ENCODE measurements at regions not wholly inside any gene's neighbourhood (a gene's known extent, or its start where the extent isn't known, plus 50 kb on each side); places are given as distances from the start of the nearest gene placed in this dataset.

DNA sequence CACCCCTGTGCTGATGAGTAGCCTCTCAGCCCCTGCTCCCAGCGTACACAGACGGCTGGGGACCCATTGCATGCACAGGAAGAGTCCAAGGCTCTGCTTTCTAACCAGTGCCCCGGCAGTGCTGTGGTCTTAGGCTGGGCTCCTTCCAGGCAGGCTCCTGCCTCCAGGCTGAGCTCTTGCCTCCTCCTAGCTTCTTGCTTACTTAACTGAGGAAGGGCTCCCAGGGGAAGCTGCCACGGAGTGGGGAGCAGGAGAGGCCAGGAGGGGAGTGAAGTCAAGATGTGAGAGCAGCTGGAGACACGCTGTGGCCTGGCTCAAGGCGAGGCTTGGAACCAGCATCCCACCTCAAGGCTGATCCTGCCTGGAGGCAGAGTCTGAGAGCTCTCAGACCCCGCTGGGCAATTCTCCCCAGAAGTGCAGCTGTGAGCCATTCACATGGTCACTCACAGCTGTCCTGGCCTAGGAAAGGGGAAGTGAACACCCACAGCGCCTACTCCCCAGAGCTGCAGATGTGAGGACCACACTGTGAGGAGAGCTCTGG, 141.0 kb downstream of the TBXT start:
- DNase-seq (ENCODE audit: low read depth), result no peak
- Histone ChIP-seq H3K9ac (ENCODE audit: low read length) (no peak overlapping the region), H3K27me3 (replicated peaks; ENCODE audit: control insufficient read depth, insufficient read depth, low read length) (no peaks in the 10 kb centered on the region), H3K4me3 (ENCODE audit: low read length) (no peak overlapping the region), H3K4me1 (ENCODE audit: control insufficient read depth, insufficient read depth, low read length) (peaks cover 26% of the 10 kb centered on the region), H3K36me3 (ENCODE audit: control insufficient read depth, insufficient read depth, low read length, severe bottlenecking) (no peaks in the 10 kb centered on the region), H3K9me3 (ENCODE audit: control insufficient read depth, low read length) (no peaks in the 10 kb centered on the region)

DNA sequence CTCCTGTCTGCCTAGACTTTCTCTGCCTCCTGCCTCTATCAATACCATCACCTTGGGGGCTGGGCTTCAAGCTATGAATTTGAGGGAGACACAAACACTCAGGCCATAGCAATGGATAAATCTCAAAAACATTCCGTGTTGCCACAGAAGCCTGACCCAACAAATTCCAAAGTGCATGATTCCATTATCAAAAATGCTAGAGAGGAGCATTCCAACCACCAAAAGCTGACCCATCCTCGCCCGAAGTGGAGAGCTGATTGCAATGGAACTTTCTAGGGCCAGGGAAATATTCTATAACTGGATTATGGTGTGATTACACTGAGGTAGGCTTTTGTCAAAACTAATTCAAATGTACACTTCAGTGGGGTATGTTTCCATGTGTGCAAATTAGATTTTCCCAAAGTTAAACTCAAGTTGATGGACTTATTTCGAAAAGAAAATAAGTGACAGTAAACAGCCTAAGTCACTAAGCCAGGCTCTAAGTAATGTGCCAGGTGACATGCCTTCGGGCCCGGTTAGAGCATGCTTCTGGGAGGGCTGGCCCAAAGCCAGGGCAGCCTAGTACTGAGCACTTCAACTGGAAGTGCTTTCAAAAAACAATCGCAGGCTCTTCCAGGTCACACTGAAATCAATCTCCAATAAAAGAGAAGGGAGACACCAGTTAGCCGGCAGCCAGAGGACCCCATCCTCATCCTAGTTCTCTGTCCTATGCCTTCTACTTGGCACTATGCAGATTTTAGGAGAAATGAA, 142.3 kb downstream of the TBXT start:
- no peak overlapping the region for H3K4me3 ChIP-seq (ENCODE audit: low read length)
- peak; percentile 3 for DNase-seq (ENCODE audit: low read depth)

DNA sequence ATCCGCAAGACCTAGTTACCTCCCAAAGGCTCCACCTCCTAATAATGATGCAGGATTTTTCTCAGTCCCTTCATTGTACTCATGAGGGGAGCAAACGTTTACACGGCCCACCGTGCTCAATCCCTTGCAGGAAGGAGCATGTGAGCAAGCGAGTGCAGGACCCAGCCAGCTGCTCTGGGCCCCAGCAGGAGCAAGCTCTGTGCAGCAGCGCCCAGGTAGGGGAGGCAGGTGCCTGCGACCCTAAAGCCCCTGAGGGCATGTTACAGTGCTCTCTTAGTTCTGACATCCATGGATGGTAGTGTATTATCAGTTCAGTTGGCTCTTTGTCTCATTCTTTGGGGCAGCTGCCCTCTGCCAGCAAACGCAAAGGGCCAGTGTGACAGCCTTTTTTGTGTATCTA, 143.4 kb downstream of the TBXT start:
- H3K4me1 ChIP-seq (ENCODE audit: control insufficient read depth, insufficient read depth, low read length), result peaks cover 22% of the 10 kb centered on the region
- H3K36me3 ChIP-seq (ENCODE audit: control insufficient read depth, insufficient read depth, low read length, severe bottlenecking), result no peaks in the 10 kb centered on the region
- H3K9ac ChIP-seq (ENCODE audit: low read length), result no peak overlapping the region
- no peaks in the 10 kb centered on the region for H3K27me3 ChIP-seq (replicated peaks; ENCODE audit: control insufficient read depth, insufficient read depth, low read length)
- DNase-seq (ENCODE audit: low read depth), result no peak
- H3K4me3 ChIP-seq (ENCODE audit: low read length), result no peak overlapping the region
- no peaks in the 10 kb centered on the region for H3K9me3 ChIP-seq (ENCODE audit: control insufficient read depth, low read length)

More for the DNA sequence above, 142.3 kb downstream of the TBXT start:
- Histone ChIP-seq H3K27me3 (replicated peaks; ENCODE audit: control insufficient read depth, insufficient read depth, low read length) (no peaks in the 10 kb centered on the region), H3K36me3 (ENCODE audit: control insufficient read depth, insufficient read depth, low read length, severe bottlenecking) (no peaks in the 10 kb centered on the region), H3K9me3 (ENCODE audit: control insufficient read depth, low read length) (no peaks in the 10 kb centered on the region), H3K9ac (ENCODE audit: low read length) (peak overlapping the region; percentile 5), H3K4me1 (ENCODE audit: control insufficient read depth, insufficient read depth, low read length) (peaks cover 26% of the 10 kb centered on the region)

DNA sequence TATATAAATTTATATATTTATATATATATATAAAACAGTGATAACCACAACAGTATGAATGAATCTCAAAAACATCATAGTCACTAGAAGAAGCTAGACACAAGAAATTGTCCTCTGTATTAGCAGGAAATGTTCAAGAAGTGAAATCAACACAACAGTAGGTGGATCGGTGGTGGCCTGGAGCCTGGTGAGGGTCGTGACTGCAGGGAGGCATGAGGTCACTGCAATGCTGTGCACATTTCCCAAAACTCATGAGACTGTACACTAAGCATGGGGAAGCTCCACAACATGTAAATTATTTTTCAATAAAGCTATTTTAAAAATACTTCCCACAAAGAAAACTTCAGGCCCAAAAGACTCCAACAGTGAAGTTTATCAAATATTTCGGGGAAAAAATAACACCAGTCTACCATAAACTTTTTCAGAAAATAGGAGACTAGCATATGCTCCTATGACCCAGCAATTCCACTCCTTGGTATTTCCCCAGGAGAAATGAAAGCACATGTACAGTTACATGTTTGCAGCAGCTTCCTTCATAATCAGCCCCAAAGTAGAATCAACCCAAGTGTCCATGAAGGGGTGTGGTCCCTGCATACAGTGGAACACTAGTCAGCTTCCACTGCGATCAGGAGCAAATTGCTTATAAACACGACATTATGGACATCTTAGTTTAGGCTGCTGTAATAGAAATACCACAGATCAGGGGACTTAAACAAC, 144.2 kb downstream of the TBXT start:
- Histone ChIP-seq H3K27me3 (replicated peaks; ENCODE audit: control insufficient read depth, insufficient read depth, low read length) (no peaks in the 10 kb centered on the region), H3K4me3 (ENCODE audit: low read length) (no peak overlapping the region), H3K36me3 (ENCODE audit: control insufficient read depth, insufficient read depth, low read length, severe bottlenecking) (no peaks in the 10 kb centered on the region), H3K4me1 (ENCODE audit: control insufficient read depth, insufficient read depth, low read length) (peaks cover 20% of the 10 kb centered on the region), H3K9me3 (ENCODE audit: control insufficient read depth, low read length) (no peaks in the 10 kb centered on the region), H3K9ac (ENCODE audit: low read length) (no peak overlapping the region)
- no peak for DNase-seq (ENCODE audit: low read depth)

DNA sequence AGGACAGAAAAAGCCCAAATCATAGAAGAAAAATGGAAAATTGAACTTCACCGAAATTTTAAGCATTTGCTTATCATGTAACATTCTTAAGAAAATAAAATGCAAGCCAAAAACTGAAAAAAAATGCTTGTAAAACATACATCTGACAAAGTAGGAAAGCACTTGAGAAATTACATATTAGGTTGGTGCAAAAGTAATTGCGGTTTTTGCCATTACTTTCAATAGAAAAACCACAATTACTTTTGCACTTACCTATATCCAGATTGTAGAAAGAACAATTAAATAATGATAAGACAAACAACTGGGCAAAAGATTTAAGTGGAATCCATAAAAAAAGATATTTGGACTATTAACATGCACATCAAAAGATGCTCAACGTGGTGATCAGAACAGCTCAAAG, 146.2 kb downstream of the TBXT start:
- Histone ChIP-seq H3K9ac (ENCODE audit: low read length) (no peak overlapping the region), H3K36me3 (ENCODE audit: control insufficient read depth, insufficient read depth, low read length, severe bottlenecking) (no peaks in the 10 kb centered on the region), H3K4me1 (ENCODE audit: control insufficient read depth, insufficient read depth, low read length) (peaks cover 16% of the 10 kb centered on the region), H3K27me3 (replicated peaks; ENCODE audit: control insufficient read depth, insufficient read depth, low read length) (no peaks in the 10 kb centered on the region), H3K4me3 (ENCODE audit: low read length) (no peak overlapping the region), H3K9me3 (ENCODE audit: control insufficient read depth, low read length) (peaks cover 18% of the 10 kb centered on the region)
- no peak for DNase-seq (ENCODE audit: low read depth)

DNA sequence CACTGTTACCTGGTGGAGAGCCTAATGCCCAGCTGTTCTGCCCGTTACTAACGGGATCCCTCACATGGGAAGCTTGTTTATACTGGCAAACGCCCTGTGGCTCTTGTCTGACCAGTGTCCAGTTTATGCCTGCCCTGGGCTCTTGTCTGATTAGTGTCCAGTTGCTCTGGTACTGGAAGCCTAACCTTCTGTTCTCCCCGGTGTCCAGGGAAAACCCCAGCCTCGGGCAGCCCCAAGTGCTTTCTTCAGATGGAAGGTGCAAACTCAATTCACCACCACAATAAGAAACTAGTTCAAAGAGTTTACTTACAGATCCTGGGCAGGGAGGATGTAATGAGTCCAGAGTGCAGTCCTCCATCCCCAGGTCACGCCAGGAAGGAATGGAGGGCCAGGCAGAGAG, 148.4 kb downstream of the TBXT start:
- H3K36me3 ChIP-seq (ENCODE audit: control insufficient read depth, insufficient read depth, low read length, severe bottlenecking), result no peaks in the 10 kb centered on the region
- peaks cover 26% of the 10 kb centered on the region for H3K9me3 ChIP-seq (ENCODE audit: control insufficient read depth, low read length)
- H3K4me1 ChIP-seq (ENCODE audit: control insufficient read depth, insufficient read depth, low read length), result no peaks in the 10 kb centered on the region
- H3K27me3 ChIP-seq (replicated peaks; ENCODE audit: control insufficient read depth, insufficient read depth, low read length), result no peaks in the 10 kb centered on the region
- H3K4me3 ChIP-seq (ENCODE audit: low read length), result no peak overlapping the region
- H3K9ac ChIP-seq (ENCODE audit: low read length), result no peak overlapping the region
- DNase-seq (ENCODE audit: low read depth), result no peak

DNA sequence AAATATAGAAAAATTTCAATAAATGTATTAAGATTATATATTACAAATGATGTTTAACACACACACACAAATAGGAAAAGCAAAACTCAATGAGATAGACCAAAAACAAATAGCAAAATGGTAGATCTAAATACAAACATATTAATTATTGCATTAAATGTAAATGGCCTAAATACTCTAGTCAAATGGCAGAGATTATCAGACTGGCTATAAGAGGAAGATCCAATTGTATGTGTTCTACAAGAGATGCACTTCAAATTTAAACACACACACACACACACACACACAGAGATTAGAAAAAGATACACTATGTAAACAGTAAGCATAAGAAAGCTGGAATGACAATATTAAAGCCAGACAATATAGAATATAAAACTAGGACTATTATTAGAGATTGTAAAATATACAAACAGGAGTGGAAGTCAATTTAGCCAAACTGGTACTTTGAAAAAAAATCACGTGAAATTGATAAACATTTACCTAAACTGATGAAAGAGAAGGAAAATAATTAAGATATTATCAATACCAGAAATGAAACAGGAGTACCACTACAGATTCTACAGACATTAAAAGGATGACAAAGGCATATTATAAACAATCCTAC, 150.5 kb downstream of the TBXT start:
- Histone ChIP-seq H3K9ac (ENCODE audit: low read length) (no peak overlapping the region), H3K4me3 (ENCODE audit: low read length) (no peak overlapping the region), H3K27me3 (replicated peaks; ENCODE audit: control insufficient read depth, insufficient read depth, low read length) (no peaks in the 10 kb centered on the region), H3K36me3 (ENCODE audit: control insufficient read depth, insufficient read depth, low read length, severe bottlenecking) (no peaks in the 10 kb centered on the region), H3K4me1 (ENCODE audit: control insufficient read depth, insufficient read depth, low read length) (no peaks in the 10 kb centered on the region), H3K9me3 (ENCODE audit: control insufficient read depth, low read length) (peaks cover 26% of the 10 kb centered on the region)
- DNase-seq (ENCODE audit: low read depth), result no peak

DNA sequence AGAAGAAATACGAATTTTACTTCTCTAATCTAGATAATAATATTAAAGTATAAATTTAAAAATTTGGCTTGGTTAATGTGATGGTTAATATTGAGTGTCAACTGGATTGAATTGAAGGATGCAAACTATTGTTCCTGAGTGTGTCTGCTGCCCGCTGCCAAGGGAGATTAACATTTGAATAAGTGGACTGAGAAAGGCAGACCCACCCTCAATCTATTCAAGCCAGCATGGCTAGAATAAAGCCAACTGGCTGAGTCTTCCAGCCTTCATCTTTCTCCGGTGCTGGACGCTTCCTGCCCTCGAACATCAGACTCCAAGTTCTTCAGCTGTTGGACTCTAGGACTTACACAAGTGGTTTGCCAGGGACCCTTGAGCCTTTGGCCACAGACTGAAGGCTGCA, 152.7 kb downstream of the TBXT start:
- Histone ChIP-seq H3K9ac (ENCODE audit: low read length) (no peak overlapping the region), H3K4me3 (ENCODE audit: low read length) (no peak overlapping the region), H3K9me3 (ENCODE audit: control insufficient read depth, low read length) (peaks cover 26% of the 10 kb centered on the region), H3K36me3 (ENCODE audit: control insufficient read depth, insufficient read depth, low read length, severe bottlenecking) (no peaks in the 10 kb centered on the region), H3K27me3 (replicated peaks; ENCODE audit: control insufficient read depth, insufficient read depth, low read length) (no peaks in the 10 kb centered on the region), H3K4me1 (ENCODE audit: control insufficient read depth, insufficient read depth, low read length) (no peaks in the 10 kb centered on the region)
- DNase-seq (ENCODE audit: low read depth), result no peak

DNA sequence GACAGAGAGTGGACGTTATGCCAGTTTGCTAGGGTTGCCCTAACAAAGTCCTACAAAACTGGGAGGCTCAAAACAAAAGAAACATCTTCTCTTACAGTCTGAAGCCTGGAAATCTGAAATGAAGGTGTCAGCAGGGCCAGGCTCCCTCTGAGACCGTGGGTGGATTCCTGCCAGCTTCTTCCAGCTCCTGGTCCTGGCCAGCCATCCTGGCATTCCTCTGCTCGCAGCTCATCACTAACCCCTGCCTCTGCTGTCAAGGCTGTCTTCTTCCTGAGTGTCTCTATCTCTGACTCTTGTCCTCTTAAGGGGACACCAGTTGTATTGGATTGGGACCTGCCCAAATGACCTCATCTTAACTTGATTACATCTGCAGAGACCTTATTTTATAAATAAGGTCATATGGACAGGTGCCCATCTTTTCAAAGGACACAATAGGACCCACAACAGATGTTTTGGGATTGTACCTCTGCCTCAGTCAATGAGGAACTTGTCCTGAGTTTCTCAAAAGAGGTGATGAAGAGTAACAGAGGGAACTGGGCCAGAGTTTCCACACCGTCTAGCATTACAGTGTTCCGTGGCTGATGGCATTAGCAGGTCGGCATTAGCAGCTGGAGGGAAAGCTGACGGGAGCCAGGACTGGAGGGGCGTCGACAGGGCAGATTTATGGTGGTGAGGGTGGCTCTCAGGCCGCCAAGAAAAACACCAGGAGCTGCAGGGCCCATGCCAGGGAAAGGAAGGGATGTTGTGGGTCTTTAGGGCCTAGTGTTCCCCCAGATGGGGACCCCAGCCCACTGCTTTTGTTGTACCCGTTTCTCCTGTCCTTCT, 157.3 kb downstream of the TBXT start:
- Histone ChIP-seq H3K27me3 (replicated peaks; ENCODE audit: control insufficient read depth, insufficient read depth, low read length) (peaks cover 33% of the 10 kb centered on the region), H3K36me3 (ENCODE audit: control insufficient read depth, insufficient read depth, low read length, severe bottlenecking) (no peaks in the 10 kb centered on the region), H3K4me1 (ENCODE audit: control insufficient read depth, insufficient read depth, low read length) (peaks cover 27% of the 10 kb centered on the region), H3K9ac (ENCODE audit: low read length) (no peak overlapping the region), H3K9me3 (ENCODE audit: control insufficient read depth, low read length) (no peaks in the 10 kb centered on the region), H3K4me3 (ENCODE audit: low read length) (no peak overlapping the region)
- DNase-seq (ENCODE audit: low read depth), result no peak

DNA sequence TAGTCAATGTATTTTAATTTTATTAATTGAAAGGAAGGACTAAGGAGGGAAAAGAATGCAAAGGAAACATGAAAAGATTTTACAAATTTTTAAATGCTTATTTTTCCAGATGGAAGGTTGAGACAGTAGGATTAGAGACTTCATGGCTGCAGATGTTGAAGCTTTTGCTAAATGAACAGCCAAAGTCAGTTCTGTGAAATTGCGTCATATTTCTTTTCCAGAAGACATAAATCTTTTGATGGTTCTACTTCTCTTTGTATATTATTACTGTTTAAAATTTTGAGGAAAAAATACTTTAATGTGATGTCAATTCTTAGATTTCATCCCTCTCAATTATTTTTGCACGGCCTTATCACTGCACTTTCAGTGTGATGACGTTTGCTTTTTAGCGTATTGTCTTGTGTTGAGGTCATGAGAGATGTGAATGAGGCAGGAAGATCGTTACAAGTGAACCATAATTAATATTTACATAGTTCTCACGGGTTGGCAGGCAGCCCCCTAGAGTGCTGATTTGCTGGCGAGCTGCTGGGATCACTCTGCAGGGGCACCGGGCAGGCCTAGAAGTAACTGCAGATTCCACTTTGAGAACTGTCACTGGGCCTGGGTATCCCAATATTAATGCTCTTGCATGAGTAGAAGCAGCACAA, 158.1 kb downstream of the TBXT start:
- Histone ChIP-seq H3K4me3 (ENCODE audit: low read length) (peak overlapping the region; percentile 72), H3K36me3 (ENCODE audit: control insufficient read depth, insufficient read depth, low read length, severe bottlenecking) (no peaks in the 10 kb centered on the region), H3K9me3 (ENCODE audit: control insufficient read depth, low read length) (no peaks in the 10 kb centered on the region), H3K27me3 (replicated peaks; ENCODE audit: control insufficient read depth, insufficient read depth, low read length) (peaks cover 33% of the 10 kb centered on the region), H3K9ac (ENCODE audit: low read length) (no peak overlapping the region), H3K4me1 (ENCODE audit: control insufficient read depth, insufficient read depth, low read length) (peaks cover 27% of the 10 kb centered on the region)
- DNase-seq (ENCODE audit: low read depth), result no peak

All from adipocyte (in vitro differentiated cells).